ENCODE measurements at regions not wholly inside any gene's neighbourhood (a gene's known extent, or its start where the extent isn't known, plus 50 kb on each side); places are given as distances from the start of the nearest gene placed in this dataset.

- TF ChIP-seq MAX (IDR thresholded peaks at IDR 0.05), result no peak
- no peak for TF ChIP-seq SRSF9 (IDR thresholded peaks at IDR 0.05; ENCODE audit: borderline replicate concordance, insufficient read depth, low read depth, low read length, poor library complexity, severe bottlenecking)
- no peak for TF ChIP-seq ZNF781 (CRISPR knock-in tag; IDR thresholded peaks at IDR 0.05; ENCODE audit: borderline replicate concordance, not compliant biosample characterization)
- TF ChIP-seq RAD21 (CRISPR knock-in tag; IDR thresholded peaks at IDR 0.05), result no peak
Measured at GRCh38 chr16:85544016-85544415, 69.1 kb upstream of the GSE1 start.
